ENCODE measurements at regions not wholly inside any gene's neighbourhood (a gene's known extent, or its start where the extent isn't known, plus 50 kb on each side); places are given as distances from the start of the nearest gene placed in this dataset.

DNA sequence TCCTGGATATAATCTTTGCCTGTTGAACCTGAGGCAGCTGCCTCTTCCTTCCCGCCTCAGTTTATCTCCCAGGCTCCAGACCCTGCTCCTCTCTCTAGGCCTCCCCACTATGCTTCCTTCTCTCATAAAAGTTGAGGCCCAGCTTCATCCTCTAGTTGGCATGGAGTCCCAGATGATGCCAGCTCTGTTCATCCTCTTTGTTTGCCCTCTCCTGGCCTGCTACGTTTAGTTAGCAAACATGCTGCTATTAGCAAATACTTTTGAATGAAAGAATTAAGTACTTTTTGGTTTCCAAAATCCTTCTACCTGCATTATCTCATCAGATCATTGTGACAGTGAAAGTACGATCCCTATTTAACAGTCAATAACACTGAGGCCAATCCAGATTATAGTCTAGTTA, 472.5 kb downstream of the COG6 start:
- H3K27ac ChIP-seq = peak overlapping the region in 1 of 8 donors; percentile 7
- peaks cover 4 to 39% (median 22%) of the 10 kb centered on the region in 6 donors for H3K4me1 ChIP-seq
- H3K9me3 ChIP-seq = no peaks in the 10 kb centered on the region
- H3K36me3 ChIP-seq = no peaks in the 10 kb centered on the region
- no peak overlapping the region for H3K4me3 ChIP-seq
- DNase-seq = no peak
- WGBS, 5 donors = 88 to 95% (median 91%) methylated on average over 3 of the region's 3 CpGs
- intact Hi-C loops (cut with DNase I; ENCODE audit: low total_unique reads) = no loop called here
- no peaks in the 10 kb centered on the region for H3K27me3 ChIP-seq (replicated peaks in 1 of 7)
- TF ChIP-seq, protein P1, sequence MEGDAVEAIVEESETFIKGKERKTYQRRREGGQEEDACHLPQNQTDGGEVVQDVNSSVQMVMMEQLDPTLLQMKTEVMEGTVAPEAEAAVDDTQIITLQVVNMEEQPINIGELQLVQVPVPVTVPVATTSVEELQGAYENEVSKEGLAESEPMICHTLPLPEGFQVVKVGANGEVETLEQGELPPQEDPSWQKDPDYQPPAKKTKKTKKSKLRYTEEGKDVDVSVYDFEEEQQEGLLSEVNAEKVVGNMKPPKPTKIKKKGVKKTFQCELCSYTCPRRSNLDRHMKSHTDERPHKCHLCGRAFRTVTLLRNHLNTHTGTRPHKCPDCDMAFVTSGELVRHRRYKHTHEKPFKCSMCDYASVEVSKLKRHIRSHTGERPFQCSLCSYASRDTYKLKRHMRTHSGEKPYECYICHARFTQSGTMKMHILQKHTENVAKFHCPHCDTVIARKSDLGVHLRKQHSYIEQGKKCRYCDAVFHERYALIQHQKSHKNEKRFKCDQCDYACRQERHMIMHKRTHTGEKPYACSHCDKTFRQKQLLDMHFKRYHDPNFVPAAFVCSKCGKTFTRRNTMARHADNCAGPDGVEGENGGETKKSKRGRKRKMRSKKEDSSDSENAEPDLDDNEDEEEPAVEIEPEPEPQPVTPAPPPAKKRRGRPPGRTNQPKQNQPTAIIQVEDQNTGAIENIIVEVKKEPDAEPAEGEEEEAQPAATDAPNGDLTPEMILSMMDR (IDR thresholded peaks at IDR 0.05 in 8 of 11, conservative IDR thresholded peaks at IDR 0.05 in 3 of 11) = no peak
- no peak for TF ChIP-seq POLR2A (IDR thresholded peaks at IDR 0.05)
- TF ChIP-seq POLR2AphosphoS5 (IDR thresholded peaks at IDR 0.05) = no peak

DNA sequence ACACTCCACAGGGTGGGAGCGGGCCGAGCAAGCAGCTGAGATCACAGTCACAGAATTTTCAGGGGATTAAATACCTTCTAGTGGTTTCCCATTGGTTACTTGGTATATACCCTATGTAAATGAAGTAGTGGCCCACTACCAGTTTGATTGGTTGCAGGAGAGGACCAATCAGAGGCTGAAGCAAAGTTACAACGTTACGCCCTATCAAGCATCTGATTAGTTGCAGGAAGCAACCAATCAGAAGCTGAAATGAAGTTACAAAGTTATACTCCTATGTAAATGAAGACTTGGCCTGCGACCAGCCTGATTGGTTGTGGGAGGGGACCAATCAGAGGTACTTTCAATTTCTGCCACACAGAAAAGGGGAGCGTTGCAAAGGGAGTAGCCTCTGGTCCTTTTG, 474.0 kb downstream of the COG6 start:
- Histone ChIP-seq H3K27me3 (replicated peaks in 1 of 7) (no peaks in the 10 kb centered on the region), H3K36me3 (no peaks in the 10 kb centered on the region), H3K4me1 (peaks cover 3 to 39% (median 22%) of the 10 kb centered on the region in 6 donors), H3K9me3 (no peaks in the 10 kb centered on the region), H3K4me3 (no peak overlapping the region), H3K27ac (no peak overlapping the region)
- WGBS, 5 donors = 92 to 97% (median 95%) methylated on average over 6 of the region's 6 CpGs
- intact Hi-C loops (cut with DNase I; ENCODE audit: low total_unique reads) = no loop called here
- no peak for DNase-seq
- TF ChIP-seq POLR2A (IDR thresholded peaks at IDR 0.05) = no peak

DNA sequence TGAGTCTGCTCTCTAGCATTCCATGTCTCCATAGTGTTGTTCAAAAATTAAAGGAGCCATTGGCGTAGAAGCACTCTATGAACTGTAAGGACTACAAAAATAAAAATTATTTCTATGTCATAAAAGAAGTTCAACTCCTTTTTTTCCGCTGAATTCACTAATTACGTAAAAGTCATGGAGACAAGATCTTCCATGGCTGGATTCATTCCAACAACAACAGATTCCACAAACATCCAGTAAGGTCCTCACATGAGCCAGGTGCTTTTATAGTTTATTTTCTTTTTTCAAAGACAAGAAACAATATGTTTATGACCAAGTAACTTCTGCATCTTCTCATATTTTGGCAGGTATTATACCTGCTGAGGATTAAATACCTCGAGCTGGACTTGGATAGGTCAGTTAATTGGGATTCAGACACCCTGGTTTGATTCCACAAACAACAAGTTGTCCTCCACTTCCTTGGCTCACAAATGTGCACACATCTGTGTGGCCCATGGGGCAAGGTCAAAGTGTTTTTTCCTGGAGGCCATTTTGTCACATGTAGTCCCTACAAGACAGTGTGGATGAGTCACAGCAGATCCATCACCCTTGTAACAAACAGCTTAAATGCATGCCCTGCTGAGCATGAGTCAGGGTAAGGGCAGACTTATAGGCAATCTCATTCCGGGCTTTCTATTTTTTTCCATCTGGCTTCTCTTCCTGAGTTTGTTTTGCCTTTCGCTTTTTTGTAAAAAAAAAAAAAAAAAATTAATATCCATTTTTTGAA, 475.6 kb downstream of the COG6 start:
- DNase-seq = no peak
- intact Hi-C loops (cut with DNase I; ENCODE audit: low total_unique reads) = no loop called here
- Histone ChIP-seq H3K4me1 (peaks cover 0 to 29% (median 20%) of the 10 kb centered on the region in 6 donors), H3K27me3 (replicated peaks in 1 of 7) (no peaks in the 10 kb centered on the region), H3K36me3 (no peaks in the 10 kb centered on the region), H3K27ac (no peak overlapping the region), H3K9me3 (no peaks in the 10 kb centered on the region), H3K4me3 (no peak overlapping the region)
- WGBS, 5 donors = 85 to 94% (median 90%) methylated on average over 6 of the region's 6 CpGs
- TF ChIP-seq, protein P1 (IDR thresholded peaks at IDR 0.05 in 8 of 11, conservative IDR thresholded peaks at IDR 0.05 in 3 of 11) = no peak
- TF ChIP-seq POLR2A (IDR thresholded peaks at IDR 0.05) = no peak
- TF ChIP-seq POLR2AphosphoS5 (IDR thresholded peaks at IDR 0.05) = no peak

DNA sequence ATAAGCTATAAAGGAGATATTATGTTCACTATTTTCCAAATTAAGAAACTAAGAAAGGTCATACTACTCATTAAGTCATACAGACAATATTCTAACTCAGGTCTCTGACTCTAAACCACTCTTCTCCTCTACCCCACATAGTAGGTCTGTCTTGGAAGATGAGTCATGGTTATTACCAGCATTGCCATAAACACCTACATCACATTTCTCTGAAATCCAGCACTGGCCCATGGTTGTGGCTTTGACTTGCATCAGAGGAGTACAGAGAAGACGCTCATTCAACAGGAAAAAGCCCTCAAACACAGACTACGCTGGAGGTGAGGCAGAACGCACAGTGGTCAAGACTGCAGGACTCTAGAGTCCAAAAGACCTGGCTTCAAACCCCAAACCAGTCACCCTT, 476.8 kb downstream of the COG6 start:
- no peaks in the 10 kb centered on the region for H3K27me3 ChIP-seq (replicated peaks in 1 of 7)
- 63 to 91% (median 78%) methylated on average over 3 of the region's 3 CpGs for WGBS, 5 donors
- H3K27ac ChIP-seq = no peak overlapping the region
- TF ChIP-seq, protein P1 (IDR thresholded peaks at IDR 0.05 in 8 of 11, conservative IDR thresholded peaks at IDR 0.05 in 3 of 11) = no peak
- no peak for TF ChIP-seq POLR2A (IDR thresholded peaks at IDR 0.05)
- TF ChIP-seq POLR2AphosphoS5 (IDR thresholded peaks at IDR 0.05) = no peak
- no peak overlapping the region for H3K4me3 ChIP-seq
- peaks cover 0 to 18% (median 8%) of the 10 kb centered on the region in 6 donors for H3K4me1 ChIP-seq
- H3K9me3 ChIP-seq = no peaks in the 10 kb centered on the region
- no peak for DNase-seq
- intact Hi-C loops (cut with DNase I; ENCODE audit: low total_unique reads) = no loop called here
- no peaks in the 10 kb centered on the region for H3K36me3 ChIP-seq
